NCI-H345 (cell line): ENCODE measurements at regions not wholly inside any gene's neighbourhood (a gene's known extent, or its start where the extent isn't known, plus 50 kb on each side); places are given as distances from the start of the nearest gene placed in this dataset.

Source experiments
- DNase-seq: peaks from one replicate; lab custom pipeline; 2025; lab: John Stamatoyannopoulos, UW

DNA sequence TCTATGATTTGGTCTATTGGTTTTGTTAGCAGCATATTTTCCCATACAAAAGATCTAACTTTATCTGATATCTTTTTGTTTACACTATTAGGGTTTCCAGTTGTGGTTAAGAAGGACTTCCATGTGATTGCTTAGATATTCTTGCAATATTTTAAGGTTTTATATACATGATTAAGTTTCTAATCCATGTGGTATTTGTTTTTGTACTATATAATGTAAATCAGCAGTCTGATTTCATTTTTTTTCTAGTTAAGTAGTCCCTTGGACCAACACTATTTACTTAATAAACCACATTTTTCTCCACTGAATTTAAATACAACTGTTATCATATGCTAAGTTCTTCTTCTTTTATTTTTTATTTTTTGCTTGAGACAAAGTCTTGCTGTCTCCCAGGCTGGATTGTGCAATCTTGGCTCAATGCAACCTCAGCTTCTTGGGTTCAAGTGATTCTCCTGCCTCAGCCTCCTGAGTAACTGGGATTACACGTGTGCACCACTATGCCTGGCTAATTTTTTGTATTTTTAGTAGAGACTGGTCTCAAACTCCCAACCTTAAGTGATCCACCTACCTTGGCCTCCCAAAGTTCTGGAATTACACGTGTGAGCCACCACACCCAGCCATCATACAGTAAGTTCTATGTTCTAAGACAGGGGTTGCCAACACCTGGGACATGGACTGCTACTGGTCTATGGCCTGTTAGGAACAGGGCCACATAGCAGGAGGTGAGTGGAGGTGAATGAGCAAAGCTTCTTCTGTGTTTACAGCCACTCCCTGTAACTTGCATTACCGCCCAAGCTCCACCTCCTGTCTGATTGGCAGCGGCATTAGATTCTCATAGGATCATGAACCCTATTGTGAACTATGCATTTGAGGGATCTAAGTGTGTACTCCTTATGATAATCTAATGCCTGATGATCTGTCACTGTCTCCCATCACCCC is 58.5 kb upstream of the RAB27B start:
- DNase-seq, result no peak

DNA sequence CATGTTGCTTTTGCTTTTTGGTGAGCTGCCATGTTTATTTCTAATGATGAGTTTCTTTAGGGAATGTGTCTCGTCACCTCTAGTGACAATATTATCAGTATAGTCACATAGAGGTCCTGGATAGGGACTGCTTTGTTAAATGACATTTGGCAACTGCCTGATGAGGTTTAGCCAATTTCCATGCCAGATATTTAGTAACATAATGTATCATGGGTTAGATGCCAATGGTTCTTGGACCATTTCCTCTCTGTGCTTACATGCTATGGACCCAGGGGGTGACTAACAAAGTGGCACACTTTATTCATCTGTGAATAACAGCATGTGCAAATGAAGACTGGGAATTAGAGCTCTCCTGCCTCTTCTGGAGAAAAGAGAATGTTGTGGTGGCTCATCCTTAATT is 56.2 kb upstream of the RAB27B start:
- DNase-seq, result no peak

DNA sequence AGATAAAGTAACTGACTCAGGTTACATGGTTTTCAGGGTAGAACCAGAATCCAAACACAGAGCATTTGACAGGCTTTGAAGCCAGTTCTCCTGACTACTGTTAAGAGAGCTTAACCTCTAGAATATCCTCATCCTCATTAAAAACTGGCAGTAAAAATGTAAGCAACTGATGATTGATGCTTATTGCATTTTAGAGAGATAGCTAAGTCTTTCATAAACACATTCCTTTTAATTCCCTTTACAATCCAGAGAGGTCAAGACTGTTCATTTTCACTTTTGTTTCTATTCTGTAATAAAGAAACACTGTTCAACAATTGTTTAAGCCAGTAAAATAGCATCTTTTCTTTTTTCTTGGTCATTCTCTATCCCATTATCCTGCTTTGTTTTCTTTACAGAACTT is 53.9 kb upstream of the RAB27B start:
- DNase-seq, result no peak

DNA sequence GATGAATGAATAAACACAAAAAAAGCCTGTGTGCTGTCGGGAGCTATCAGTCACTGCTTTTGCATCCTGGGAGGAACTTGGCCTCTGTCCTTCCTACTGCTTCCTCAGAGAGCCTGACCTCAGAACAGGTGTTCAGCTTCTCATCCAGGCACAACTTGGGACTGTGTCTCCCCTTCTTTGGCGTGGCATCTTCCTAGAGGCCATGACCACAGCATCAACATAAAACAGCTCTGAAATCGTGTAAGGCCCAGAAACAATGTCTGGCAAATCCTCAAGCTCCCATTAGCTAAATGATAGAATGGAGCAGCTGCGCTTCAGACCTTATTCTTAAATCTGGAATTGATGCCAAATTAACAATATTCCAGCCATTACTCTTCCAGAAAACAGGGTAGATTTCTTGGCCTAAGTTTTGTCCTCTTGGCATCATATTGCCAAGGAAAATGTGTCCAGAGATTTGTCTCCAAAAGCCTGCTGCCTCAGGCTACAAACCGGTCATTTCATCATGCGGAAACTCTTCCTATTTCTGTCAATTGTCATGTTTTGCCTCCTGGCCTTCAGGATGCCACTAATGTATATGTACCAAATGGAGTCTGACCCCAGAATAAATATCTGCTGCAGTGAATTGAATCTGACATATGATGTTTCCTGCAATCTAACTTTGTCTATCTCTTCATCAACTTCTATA is 53.2 kb upstream of the RAB27B start:
- DNase-seq, result no peak

DNA sequence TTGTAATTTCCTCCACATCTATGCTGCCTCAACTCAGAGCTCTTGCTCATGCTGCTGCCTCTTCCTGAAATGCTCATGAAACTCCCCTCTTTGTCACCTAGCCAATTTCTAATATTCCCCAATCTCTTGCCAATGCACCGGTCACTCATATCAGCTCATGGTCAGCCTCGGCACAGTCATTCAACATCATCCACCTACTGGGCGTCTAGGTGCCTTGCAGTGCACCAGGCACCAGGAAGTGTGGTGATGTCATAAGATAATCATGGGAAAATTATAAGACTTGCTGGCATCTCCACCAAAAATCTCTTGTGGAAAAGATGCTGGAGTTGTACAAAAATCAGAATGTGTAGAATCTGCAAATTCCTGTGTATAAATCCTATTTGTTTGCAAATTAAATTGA is 52.6 kb upstream of the RAB27B start:
- no peak for DNase-seq

DNA sequence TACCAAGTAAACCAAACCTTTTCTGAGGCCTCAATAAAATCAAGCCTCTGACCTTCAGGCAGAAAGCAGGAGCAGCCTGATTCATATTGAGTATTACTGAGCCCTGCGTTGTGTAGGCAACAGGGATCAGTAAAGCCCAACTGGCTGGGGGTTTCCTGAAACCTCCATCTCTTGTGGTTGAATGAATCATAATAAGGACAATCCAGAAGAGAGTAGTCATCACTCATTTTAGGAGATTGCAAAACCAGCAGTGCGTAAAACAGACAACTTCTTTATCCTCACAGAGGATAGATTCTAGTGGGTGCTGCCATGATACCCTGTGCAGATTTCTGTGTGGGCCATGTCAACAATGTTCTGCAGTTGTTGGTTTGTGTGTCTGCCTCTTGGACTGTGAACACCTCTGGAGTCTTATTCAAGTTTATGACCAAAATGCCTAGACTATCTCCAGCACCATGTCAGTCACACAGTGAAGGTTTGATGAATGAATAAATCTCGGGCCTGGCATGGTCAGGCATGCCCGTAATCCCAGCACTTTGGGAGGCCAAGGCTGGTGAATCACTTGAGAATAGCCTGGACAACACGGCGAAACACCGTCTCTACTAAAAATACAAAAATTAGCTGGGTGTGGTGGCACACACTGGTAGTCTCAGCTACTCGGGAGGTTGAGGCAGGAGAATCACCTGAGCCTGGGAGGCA is 51.8 kb upstream of the RAB27B start:
- no peak for DNase-seq

DNA sequence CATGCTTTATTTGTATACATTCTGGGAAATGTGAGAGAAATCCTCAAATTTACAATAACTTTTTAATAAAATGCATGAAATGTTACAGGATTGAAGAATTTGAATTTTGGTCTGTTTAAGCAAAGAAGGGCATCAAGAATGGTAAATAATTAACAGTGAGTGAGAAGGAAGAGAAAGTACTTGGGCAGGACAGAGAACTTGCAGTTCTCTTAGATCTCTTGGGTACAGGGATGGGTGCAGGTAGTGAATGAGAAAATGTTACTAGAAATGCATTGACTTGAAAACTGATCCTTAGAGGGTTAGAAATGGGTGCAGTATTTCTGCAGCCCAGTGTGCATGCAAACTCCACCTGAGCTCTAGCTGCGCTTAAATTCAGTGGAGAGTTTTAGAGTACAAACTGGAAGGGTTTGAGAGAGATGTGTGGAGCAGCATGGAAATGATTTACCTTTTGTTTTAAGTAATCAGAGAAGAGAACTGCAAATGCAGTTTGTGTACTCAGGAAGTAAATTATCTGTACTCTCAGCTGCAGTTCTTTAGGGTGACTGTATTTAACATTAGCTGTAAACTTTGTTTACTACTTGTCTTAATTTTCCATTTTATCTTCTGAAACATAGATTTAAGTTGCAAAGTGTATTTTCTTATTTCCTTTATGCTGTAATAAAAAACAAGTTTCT is 51.0 kb upstream of the RAB27B start:
- no peak for DNase-seq

DNA sequence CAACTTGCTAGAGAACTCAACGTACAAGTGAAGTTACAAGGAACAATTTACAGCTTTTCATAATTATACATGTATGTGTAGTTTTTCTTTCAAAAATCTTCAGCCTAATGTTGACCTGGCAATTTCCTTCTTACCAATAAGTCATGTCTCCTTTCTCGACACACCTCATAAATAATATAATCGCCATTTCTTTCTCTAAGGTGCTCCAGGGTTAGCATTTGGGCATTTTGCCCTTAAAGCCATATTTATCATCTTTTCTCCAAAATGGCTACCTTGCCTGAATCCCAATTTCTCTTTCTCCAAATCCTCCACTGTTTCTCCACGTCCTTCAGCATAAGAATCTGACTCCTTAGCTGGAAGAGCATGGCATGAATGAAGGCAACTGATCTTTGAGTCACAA is 50.3 kb upstream of the RAB27B start:
- DNase-seq, result no peak
